Thoracic aorta (tissue), 2 donors: ENCODE measurements at regions not wholly inside any gene's neighbourhood (a gene's known extent, or its start where the extent isn't known, plus 50 kb on each side); places are given as distances from the start of the nearest gene placed in this dataset.
A peak's percentile ranks its signal among the peaks of the same experiment; 100 is the strongest.

Source experiments
- ATAC-seq: fragments of 150-250 bp; one replicate; pipeline ENCODE4 v1.8.0; 2017; ENCODE audit warnings: low read depth; ENCODE audit not compliant: insufficient number of reproducible peaks, low FRiP score
- DNase-seq: peaks from one replicate; pipeline ENCODE4 v3.0.0-alpha.2; 2020; ENCODE audit warnings: low spot score
- H3K27ac ChIP-seq, 2 donors: fragments of 200-600 bp; sonication (generic); 1 replicate in 1 of 2; 2 replicates in 1 of 2; pipeline ENCODE4 v1.5.1; 2016; ENCODE audit warnings: mild to moderate bottlenecking in 2 of 2, moderate library complexity in 2 of 2
- H3K27me3 ChIP-seq: fragments of 200-600 bp; sonication (generic); replicated peaks from 2 replicates; pipeline ENCODE4 v1.6.0; 2016; ENCODE audit warnings: mild to moderate bottlenecking; ENCODE audit not compliant: insufficient read depth
- H3K36me3 ChIP-seq: fragments of 200-600 bp; sonication (generic); one replicate; pipeline ENCODE4 v1.5.1; 2016
- H3K4me1 ChIP-seq, 2 donors: fragments of 200-600 bp; sonication (generic); 1 replicate in 1 of 2; 2 replicates in 1 of 2; pipeline versions ENCODE4 v1.5.1 to v1.6.0; 2016; ENCODE audit warnings: low read depth in 2 of 2, mild to moderate bottlenecking in 1 of 2; ENCODE audit not compliant: control insufficient read depth in 1 of 2
- H3K4me3 ChIP-seq: fragments of 200-600 bp; sonication (generic); 2 replicates; pipeline ENCODE4 v1.5.1; 2016; ENCODE audit warnings: mild to moderate bottlenecking
- H3K9me3 ChIP-seq: fragments of 200-600 bp; sonication (generic); 2 replicates; pipeline ENCODE4 v1.5.1; 2016
- CTCF ChIP-seq: fragments of 200-600 bp; sonication (generic); IDR thresholded peaks from one replicate; pipeline ENCODE4 v1.5.1; 2019; ENCODE audit warnings: antibody characterized with exemption

- no peak for TF ChIP-seq CTCF
- DNase-seq (peak; percentile 38), ATAC-seq (peak; percentile 65)
- Histone ChIP-seq H3K9me3 (no peaks in the 10 kb centered on the region), H3K27ac (peak overlapping the region; percentile 46 to 64), H3K4me1 (peaks cover 8% of the 10 kb centered on the region in 2 donors), H3K36me3 (no peaks in the 10 kb centered on the region), H3K4me3 (peak overlapping the region; percentile 25), H3K27me3 (no peaks in the 10 kb centered on the region)
Observed at GRCh38 chr2:239630618-239631286, 229.9 kb upstream of the HDAC4 start.

- H3K27me3 ChIP-seq, result no peaks in the 10 kb centered on the region
- no peaks in the 10 kb centered on the region for H3K36me3 ChIP-seq
- DNase-seq (no peak), ATAC-seq (no peak)
- H3K4me3 ChIP-seq, result no peak overlapping the region
- H3K4me1 ChIP-seq, result peaks cover 8% of the 10 kb centered on the region in 2 donors
- no peak for TF ChIP-seq CTCF
- H3K27ac ChIP-seq, result peak overlapping the region; percentile 46 to 64
- no peaks in the 10 kb centered on the region for H3K9me3 ChIP-seq
Observed at GRCh38 chr2:239629926-239630617, 229.3 kb upstream of the HDAC4 start.

GRCh38 chr2:239626961-239627592, 226.3 kb upstream of the HDAC4 start:
- H3K4me1 ChIP-seq, result peaks cover 8% of the 10 kb centered on the region in 2 donors
- H3K9me3 ChIP-seq, result no peaks in the 10 kb centered on the region
- no peak overlapping the region for H3K27ac ChIP-seq
- no peaks in the 10 kb centered on the region for H3K36me3 ChIP-seq
- H3K4me3 ChIP-seq, result no peak overlapping the region
- DNase-seq, result no peak
- H3K27me3 ChIP-seq, result no peaks in the 10 kb centered on the region
- no peak for TF ChIP-seq CTCF
- ATAC-seq, result no peak

GRCh38 chr2:239625971-239626734, 225.3 kb upstream of the HDAC4 start:
- no peaks in the 10 kb centered on the region for H3K27me3 ChIP-seq
- no peaks in the 10 kb centered on the region for H3K9me3 ChIP-seq
- DNase-seq (no peak), ATAC-seq (no peak)
- peaks cover 5 to 7% of the 10 kb centered on the region in 2 donors for H3K4me1 ChIP-seq
- H3K36me3 ChIP-seq, result no peaks in the 10 kb centered on the region
- TF ChIP-seq CTCF, result no peak
- no peak overlapping the region for H3K27ac ChIP-seq
- no peak overlapping the region for H3K4me3 ChIP-seq
